GM12864 (cell line): ENCODE measurements at regions not wholly inside any gene's neighbourhood (a gene's known extent, or its start where the extent isn't known, plus 50 kb on each side); places are given as distances from the start of the nearest gene placed in this dataset.
A peak's percentile ranks its signal among the peaks of the same experiment; 100 is the strongest.

ENCODE experiments used
- DNase-seq: peaks from one replicate; pipeline ENCODE4 v3.0.0-alpha.2; 2011; ENCODE audit warnings: low read depth
- H3K4me3 ChIP-seq: 2 replicates; pipeline ENCODE4 v1.5.1; 2011; ENCODE audit warnings: mild to moderate bottlenecking, low read depth, low read length, control low read depth
- TF ChIP-seq, protein P1 (sequence below): IDR thresholded peaks from 2 replicates; pipeline ENCODE4 v1.5.1; 2011; ENCODE audit warnings: low read depth, mild to moderate bottlenecking, moderate library complexity, low read length, control low read depth, inconsistent platforms; ENCODE audit errors: missing control alignments

DNA sequence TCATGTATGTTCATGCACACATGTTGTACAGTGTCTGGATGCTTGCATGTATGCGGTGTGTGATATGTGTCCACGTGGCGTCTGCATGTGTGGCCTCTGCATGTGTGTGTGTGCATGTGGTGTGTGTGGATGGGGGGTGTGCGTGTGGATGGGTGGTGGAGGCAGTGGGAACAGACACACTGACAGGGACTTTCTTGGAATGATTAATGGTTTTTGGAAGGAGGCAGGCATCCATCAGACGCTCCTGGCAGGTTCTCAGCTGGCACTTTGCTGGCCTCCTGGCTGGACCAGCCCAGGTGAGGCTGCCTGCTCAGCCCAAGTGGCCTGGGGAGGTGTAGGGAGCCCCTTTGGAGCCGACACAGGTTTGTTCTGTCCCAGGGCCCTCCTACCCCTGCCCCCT lies 121.2 kb upstream of the CIBAR2 start:
- DNase-seq = no peak
- TF ChIP-seq, protein P1, sequence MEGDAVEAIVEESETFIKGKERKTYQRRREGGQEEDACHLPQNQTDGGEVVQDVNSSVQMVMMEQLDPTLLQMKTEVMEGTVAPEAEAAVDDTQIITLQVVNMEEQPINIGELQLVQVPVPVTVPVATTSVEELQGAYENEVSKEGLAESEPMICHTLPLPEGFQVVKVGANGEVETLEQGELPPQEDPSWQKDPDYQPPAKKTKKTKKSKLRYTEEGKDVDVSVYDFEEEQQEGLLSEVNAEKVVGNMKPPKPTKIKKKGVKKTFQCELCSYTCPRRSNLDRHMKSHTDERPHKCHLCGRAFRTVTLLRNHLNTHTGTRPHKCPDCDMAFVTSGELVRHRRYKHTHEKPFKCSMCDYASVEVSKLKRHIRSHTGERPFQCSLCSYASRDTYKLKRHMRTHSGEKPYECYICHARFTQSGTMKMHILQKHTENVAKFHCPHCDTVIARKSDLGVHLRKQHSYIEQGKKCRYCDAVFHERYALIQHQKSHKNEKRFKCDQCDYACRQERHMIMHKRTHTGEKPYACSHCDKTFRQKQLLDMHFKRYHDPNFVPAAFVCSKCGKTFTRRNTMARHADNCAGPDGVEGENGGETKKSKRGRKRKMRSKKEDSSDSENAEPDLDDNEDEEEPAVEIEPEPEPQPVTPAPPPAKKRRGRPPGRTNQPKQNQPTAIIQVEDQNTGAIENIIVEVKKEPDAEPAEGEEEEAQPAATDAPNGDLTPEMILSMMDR = no peak
- no peak overlapping the region for H3K4me3 ChIP-seq

DNA sequence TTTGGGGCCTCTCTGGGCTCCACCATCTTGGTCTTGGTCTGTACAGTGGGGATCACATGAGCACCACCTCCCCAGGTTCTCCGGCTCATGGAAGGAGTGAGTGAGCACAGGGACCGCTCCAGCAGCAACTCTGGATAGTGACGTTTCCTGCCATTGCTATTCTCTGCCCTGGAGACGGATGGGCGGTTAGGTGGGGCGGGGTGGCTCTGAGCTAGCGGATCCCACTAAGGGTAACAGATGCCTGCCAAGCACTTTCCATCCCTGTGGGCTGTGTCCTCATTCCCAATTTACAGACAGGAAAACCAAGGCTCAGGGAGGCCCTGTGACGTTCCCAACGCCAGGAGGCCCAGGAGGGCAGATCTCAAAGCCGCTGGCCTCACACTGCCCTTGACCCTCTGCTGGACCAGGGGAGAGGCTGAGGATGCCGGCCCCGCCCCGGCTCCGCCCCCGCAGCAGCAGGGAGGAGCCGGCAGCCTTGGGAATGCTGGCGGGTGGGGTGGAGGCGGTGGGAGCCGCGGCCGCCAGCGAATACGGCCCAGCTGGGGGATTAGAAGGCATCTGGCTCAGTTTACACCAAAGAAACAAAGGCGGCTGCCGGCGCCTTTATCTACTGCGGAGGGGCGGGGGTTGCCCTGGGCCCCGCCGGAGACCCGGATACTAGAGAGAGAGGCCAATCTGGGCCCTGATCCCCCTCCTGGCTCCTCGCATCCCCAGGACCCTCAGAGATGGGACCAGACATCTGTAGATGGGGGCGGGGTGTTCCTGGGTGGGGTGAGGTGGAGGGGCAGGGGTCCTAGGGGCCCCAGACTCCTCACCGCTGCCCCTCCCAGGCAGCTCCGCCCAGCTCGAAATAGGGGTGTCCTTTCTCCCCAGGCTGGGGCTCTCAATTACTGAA lies 122.3 kb upstream of the CIBAR2 start:
- TF ChIP-seq, protein P1 = no peak
- DNase-seq = no peak
- H3K4me3 ChIP-seq = no peak overlapping the region

DNA sequence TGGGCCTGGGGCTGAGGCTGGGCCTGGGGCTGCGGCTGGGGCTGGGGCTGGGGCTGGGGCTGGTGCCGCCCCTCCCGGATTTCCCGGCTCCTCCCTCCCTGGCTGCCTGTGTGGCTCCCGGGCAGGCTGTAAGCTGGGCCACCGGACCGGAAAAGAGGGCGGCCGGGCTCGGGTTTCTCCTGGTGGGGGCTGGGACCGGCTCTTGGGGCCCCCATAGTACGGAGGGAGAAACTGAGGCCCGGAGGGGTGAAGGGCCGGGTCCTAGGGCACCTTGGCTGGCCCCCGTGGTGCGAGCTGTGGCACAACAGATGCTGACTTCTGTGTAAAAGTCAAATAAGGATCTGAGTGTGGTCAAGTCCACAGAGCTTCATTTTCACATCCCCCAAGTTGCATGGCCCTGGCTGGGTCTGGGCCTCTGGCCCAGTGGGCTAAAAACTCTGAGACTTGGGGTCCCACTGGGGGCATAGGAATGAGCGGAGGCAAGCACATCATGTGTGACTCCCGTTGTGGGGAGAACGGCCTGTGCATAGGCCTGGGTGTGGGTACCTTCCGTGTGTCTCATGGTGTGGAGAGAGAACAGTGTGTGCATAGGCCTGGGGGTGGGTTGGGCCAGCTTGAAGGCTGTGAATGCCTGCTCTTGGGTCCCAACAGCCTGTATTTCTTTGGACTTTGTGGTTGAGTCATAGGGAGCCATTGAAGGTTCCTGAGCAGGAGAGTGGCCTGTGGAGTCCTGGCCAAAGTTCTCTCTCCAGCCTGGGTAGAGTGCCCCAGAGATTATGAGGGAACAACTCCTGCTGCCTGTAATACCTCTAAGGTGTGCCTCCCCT lies 123.9 kb upstream of the CIBAR2 start:
- TF ChIP-seq, protein P1 = no peak
- peak overlapping the region; percentile 43 for H3K4me3 ChIP-seq

DNA sequence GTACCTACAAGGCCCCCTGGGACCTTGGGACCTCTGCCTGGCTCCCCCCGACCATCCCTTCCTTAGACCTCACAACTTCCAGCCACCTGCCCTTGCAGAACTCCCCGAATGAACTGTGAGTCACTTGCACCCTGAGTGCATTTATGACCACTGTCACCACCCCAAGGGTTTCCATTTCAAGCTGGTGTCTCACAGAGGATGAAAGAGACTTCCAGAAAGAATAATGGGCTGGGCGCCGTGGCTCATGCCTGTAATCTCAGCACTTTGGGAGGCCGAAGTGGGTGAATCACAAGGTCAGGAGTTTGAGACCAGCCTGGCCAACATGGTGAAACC lies 124.5 kb upstream of the CIBAR2 start:
- no peak for DNase-seq
- no peak overlapping the region for H3K4me3 ChIP-seq
- TF ChIP-seq, protein P1 = no peak

More for the DNA sequence above, 123.9 kb upstream of the CIBAR2 start:
- no peak for DNase-seq

DNA sequence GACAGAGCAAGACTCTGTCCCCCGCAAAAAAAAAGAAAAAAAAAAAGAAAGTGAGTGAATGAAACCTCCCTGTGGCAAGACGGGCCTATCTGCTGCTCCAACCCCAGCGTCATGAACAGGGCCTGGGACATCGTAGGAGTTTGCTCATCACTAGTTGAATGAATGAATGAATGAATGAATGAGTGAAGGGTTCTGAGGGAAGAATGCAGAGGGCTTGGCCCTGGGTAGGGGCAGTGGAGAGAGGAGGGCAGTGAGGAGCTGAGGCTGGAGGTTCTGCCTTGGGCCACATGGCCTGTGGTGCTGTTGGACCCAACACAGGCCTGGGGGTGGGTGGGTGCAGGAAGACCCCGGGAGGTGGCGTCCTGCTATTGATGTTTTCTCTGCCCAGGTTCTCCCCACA lies 125.5 kb upstream of the CIBAR2 start:
- no peak for DNase-seq
- H3K4me3 ChIP-seq = no peak overlapping the region
- TF ChIP-seq, protein P1 = no peak

DNA sequence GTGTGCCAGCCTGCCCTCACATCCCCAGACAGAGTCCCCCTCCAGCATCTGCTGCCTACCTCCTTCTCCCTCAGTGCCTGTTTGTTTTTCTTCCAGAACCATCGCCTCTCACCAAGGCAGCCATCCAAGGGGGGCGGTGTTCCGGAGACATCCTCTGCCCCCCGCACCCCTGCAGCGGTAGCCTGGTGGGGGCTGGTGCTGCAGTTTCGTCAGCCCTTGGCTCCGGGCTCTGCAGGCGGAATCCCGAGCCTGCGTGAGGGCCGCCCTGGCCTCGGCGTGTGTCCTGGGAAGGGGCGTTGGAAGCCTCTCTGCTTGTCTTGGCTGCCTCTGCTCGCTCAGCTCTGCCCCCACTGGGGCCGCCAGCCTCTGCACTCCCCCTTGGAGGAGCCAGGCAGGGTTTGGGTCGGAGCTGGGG lies 126.0 kb upstream of the CIBAR2 start:
- H3K4me3 ChIP-seq = no peak overlapping the region
- no peak for DNase-seq
- TF ChIP-seq, protein P1 = no peak
